MG63 (cell line): ENCODE measurements at regions not wholly inside any gene's neighbourhood (a gene's known extent, or its start where the extent isn't known, plus 50 kb on each side); places are given as distances from the start of the nearest gene placed in this dataset.
"Not testable (repeated sequence)": the region's sequence is repeated elsewhere in the genome, so short reads cannot be mapped to it uniquely, and the experiment has no call there.

Experiments
- DNase-seq: peaks from one replicate; pipeline ENCODE4 v3.0.0-alpha.2; 2020
- H3K27me3 ChIP-seq: fragments of 250-450 bp; sonication (Bioruptor Pico); 2 replicates; pipeline ENCODE4 v1.5.1; 2020; ENCODE audit warnings: mild to moderate bottlenecking, moderate library complexity
- H3K36me3 ChIP-seq: fragments of 250-450 bp; sonication (Bioruptor Pico); 2 replicates; pipeline ENCODE4 v1.5.1; 2020; ENCODE audit warnings: mild to moderate bottlenecking, moderate library complexity
- H3K4me3 ChIP-seq: fragments of 250-450 bp; sonication (Bioruptor Pico); 2 replicates; pipeline ENCODE4 v1.5.1; 2020; ENCODE audit warnings: mild to moderate bottlenecking, moderate library complexity
- H3K9me3 ChIP-seq: fragments of 250-450 bp; sonication (Bioruptor Pico); 2 replicates; pipeline ENCODE4 v1.5.1; 2020; ENCODE audit warnings: mild to moderate bottlenecking, moderate library complexity

- Histone ChIP-seq H3K4me3 (no peak overlapping the region), H3K36me3 (no peaks in the 10 kb centered on the region), H3K9me3 (no peaks in the 10 kb centered on the region), H3K27me3 (no peaks in the 10 kb centered on the region)
- no peak for DNase-seq
Measured at GRCh38 chr1:100624886-100625610, 87.1 kb downstream of the GPR88 start.

GRCh38 chr1:100626397-100626796 lies 88.5 kb downstream of the GPR88 start:
- Histone ChIP-seq H3K36me3 (no peaks in the 10 kb centered on the region), H3K27me3 (no peaks in the 10 kb centered on the region), H3K9me3 (no peaks in the 10 kb centered on the region), H3K4me3 (no peak overlapping the region)
- no peak for DNase-seq

DNA sequence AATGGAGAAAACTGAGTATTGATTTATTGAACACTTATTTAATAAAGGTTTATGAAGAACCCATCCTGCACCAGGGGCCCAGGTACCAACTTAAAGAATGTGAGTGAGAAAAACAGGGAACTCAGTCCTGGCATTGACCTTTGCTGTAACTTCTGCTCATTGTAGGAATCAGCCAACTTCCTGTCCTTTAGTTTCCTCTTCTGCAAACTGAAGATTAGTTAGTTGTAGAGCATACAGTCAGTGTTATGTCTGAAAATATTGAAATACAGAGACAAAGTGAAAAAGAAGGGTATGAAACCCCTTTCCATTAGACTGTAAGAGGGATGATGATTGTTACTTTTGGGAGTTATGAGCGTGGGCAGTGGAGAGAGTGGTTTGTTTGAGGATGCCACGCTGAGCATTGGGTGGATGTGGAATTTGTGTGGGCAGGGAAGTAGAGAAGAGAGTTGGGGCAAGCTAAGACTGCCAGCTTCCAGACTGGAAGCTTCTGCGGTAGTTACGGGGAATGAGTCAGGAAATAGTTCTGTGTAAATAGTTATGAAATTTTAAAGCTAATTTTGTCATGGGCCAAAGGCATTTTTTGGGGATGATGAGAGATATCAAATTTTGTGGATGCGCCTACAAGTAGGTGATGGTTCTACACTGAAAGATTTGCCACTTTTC lies 89.2 kb downstream of the GPR88 start:
- no peaks in the 10 kb centered on the region for H3K27me3 ChIP-seq
- peak; percentile 78 for DNase-seq
- H3K36me3 ChIP-seq, result no peaks in the 10 kb centered on the region
- no peaks in the 10 kb centered on the region for H3K9me3 ChIP-seq
- no peak overlapping the region for H3K4me3 ChIP-seq

GRCh38 chr1:100627936-100628335 lies 90.0 kb downstream of the GPR88 start:
- no peak for DNase-seq
- Histone ChIP-seq H3K4me3 (no peak overlapping the region), H3K27me3 (no peaks in the 10 kb centered on the region), H3K9me3 (no peaks in the 10 kb centered on the region), H3K36me3 (no peaks in the 10 kb centered on the region)

- Histone ChIP-seq H3K36me3 (no peaks in the 10 kb centered on the region), H3K4me3 (no peak overlapping the region)
- no peak for DNase-seq
Measured at GRCh38 chr1:100628631-100629081, 90.7 kb downstream of the GPR88 start.

GRCh38 chr1:100629391-100629790 lies 90.2 kb upstream of the VCAM1 start:
- Histone ChIP-seq H3K36me3 (no peaks in the 10 kb centered on the region), H3K27me3 (no peaks in the 10 kb centered on the region), H3K9me3 (no peaks in the 10 kb centered on the region), H3K4me3 (no peak overlapping the region)
- no peak for DNase-seq

More at GRCh38 chr1:100628631-100629081, 90.7 kb downstream of the GPR88 start:
- no peaks in the 10 kb centered on the region for H3K27me3 ChIP-seq
- H3K9me3 ChIP-seq, result no peaks in the 10 kb centered on the region

DNA sequence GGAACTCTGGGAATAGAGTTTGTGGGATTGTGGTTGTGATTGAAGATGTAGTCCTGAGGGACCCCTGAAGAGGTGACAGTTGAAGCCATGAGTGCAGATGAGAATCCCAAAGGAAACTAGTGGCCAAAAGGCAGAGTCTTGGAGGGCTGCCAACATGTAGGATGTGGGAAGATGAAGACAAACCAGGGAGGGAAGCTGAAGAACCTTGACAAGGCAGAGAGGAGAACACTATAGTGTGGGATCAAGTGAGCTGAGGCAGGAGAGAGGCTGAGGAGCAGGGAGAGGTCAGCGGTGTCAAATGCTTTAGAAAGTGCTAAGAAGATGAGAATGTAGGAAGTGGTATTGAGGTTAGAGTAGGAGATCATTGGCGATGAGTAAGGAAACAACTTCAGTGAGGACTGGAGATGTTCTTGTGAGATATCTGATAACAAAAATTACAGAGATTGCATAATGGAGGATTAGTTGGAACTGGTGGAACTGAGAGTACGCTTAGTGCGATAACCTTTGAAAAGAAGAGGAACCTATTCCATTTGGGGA lies 88.5 kb upstream of the VCAM1 start:
- Histone ChIP-seq H3K9me3 (no peaks in the 10 kb centered on the region), H3K36me3 (no peaks in the 10 kb centered on the region), H3K27me3 (no peaks in the 10 kb centered on the region), H3K4me3 (no peak overlapping the region)
- DNase-seq, result peak; percentile 12

GRCh38 chr1:100642826-100643225 lies 76.7 kb upstream of the VCAM1 start:
- no peaks in the 10 kb centered on the region for H3K27me3 ChIP-seq
- no peak for DNase-seq
- H3K4me3 ChIP-seq, result no peak overlapping the region
- H3K9me3 ChIP-seq, result no peaks in the 10 kb centered on the region; the same call in 1 of the 2 replicates
- H3K36me3 ChIP-seq, result no peaks in the 10 kb centered on the region

DNA sequence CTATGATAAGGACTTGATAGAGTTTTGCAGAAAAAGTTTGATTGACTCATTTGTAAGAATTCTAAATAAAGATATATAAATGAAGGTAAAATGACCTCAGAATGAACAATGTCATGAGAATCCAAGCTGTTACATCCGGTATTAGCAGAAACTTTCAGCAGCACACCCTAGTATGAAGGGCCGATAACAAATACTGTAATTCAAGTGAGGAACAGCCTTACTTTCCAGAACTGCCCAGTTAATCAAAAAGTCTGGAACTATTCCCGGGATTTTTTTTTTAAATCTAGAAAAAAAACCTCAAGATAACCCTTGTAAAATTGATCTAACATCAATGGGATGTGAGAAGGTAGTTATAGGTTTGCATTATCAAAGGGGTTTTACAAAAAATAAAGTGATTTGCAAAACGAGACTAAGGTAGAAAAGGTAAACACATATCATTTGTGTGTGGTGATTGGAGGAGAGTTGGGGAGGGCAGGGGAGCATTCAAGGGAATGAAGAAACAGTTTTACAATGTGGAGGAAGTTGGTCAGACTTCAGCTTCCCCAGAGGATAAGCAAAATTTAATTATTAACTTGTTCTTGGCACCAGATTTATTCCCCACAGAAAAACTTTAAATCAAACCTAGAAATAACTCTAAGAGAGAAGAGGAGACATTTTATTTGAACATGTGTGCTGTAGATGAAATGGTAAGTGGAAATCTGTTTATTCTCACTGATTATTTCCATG lies 75.9 kb upstream of the VCAM1 start:
- no peaks in the 10 kb centered on the region; the same call in 1 of the 2 replicates for H3K9me3 ChIP-seq
- no peaks in the 10 kb centered on the region for H3K36me3 ChIP-seq
- no peak for DNase-seq
- H3K4me3 ChIP-seq, result no peak overlapping the region
- H3K27me3 ChIP-seq, result no peaks in the 10 kb centered on the region

DNA sequence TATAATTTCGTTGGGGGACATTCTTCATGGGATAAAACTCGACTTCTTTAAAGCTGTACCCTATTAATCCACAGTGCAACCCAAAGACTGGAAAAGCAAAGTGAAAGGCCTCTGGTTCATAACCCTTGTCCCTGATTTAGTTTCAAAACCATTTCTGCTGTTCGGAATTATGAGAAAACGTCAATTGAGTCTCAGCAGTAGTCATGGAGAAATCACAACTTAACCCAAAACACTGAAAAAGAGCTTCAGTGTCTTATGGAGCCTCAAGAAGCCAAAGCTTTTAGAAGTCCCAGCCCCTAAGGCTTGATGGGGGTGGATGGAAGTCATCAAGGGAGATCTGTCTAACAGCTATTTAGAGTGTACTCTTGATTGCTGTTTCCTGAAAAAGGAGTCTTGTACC lies 73.5 kb upstream of the VCAM1 start:
- peaks cover 8% of the 10 kb centered on the region for H3K9me3 ChIP-seq
- no peaks in the 10 kb centered on the region for H3K36me3 ChIP-seq
- no peak for DNase-seq
- H3K4me3 ChIP-seq, result no peak overlapping the region
- H3K27me3 ChIP-seq, result no peaks in the 10 kb centered on the region

DNA sequence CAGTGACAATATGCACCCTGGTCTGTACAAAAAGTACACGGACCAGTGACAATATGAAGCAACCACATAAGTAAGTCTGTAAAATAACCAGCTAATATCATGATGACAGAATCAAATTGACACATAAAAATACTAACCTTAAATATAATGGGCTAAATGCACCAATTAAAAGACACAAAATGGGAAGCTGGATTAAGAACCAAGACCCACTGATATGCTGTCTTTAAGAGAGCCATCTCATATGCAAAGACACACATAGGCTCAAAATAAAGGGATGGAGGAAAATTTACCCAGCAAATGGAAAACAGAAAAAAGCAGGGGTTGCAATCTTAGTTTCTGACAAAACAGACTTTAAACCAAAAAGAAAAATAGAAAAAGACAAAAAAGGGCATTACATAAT lies 70.4 kb upstream of the VCAM1 start:
- no peak for DNase-seq
- peaks cover 8% of the 10 kb centered on the region for H3K9me3 ChIP-seq
- no peaks in the 10 kb centered on the region for H3K27me3 ChIP-seq
- no peaks in the 10 kb centered on the region for H3K36me3 ChIP-seq
- H3K4me3 ChIP-seq, result no peak overlapping the region

DNA sequence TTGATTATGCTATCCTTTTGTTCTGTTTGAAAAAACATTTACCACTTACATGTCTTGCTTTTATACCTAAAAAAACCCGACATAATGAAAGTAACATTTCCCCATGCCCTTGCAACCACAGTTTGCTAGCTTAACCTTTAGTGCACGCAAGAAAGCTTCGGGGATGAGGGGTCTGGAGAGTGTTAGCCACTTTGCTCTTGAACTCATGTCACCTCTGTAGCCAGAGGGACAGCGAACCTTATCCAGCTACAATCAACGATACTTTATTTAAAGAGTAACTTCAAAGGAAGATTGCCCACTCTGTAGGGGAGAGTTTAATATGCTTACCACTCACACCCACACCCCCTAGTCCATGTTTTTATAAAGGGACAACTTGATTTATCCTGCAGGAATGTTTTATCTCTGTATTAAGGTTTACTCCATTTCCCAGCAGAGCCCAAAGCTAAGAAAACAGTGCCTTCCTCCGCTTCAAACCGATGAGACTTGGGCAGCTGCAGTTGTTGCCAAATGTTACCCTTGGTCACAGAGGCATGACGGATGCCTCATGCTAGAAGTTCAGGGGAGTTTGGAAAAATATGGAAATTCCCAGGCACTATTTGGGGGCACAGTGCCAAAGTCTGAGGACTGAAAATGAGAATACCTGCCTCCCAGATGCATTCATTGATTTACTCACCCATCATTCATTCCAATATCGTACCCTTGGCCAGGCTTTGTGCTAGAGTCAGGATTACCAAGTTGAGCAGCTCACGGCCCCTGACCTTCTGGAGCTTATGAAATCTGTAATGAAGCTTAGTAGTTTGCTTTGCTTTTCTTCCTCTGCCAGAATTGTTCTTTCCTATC lies 61.4 kb upstream of the VCAM1 start:
- Histone ChIP-seq H3K4me3 (no peak overlapping the region), H3K36me3 (no peaks in the 10 kb centered on the region), H3K9me3 (no peaks in the 10 kb centered on the region), H3K27me3 (no peaks in the 10 kb centered on the region)
- DNase-seq, result no peak

GRCh38 chr1:100658716-100659026 lies 60.9 kb upstream of the VCAM1 start:
- no peaks in the 10 kb centered on the region for H3K36me3 ChIP-seq
- H3K4me3 ChIP-seq, result no peak overlapping the region

GRCh38 chr1:100661176-100661575 lies 58.4 kb upstream of the VCAM1 start:
- DNase-seq, result no peak
- H3K4me3 ChIP-seq, result no peak overlapping the region

More at GRCh38 chr1:100658716-100659026, 60.9 kb upstream of the VCAM1 start:
- Histone ChIP-seq H3K9me3 (no peaks in the 10 kb centered on the region), H3K27me3 (no peaks in the 10 kb centered on the region)
- no peak for DNase-seq

GRCh38 chr1:100668494-100668893 lies 51.0 kb upstream of the VCAM1 start:
- not testable (repeated sequence) for H3K4me3 ChIP-seq, DNase-seq, H3K27me3 ChIP-seq, H3K9me3 ChIP-seq, H3K36me3 ChIP-seq

More at GRCh38 chr1:100661176-100661575, 58.4 kb upstream of the VCAM1 start:
- Histone ChIP-seq H3K36me3 (no peaks in the 10 kb centered on the region), H3K9me3 (no peaks in the 10 kb centered on the region), H3K27me3 (no peaks in the 10 kb centered on the region)
